NCI-H1105 treated with DMSO at 0.1 percent for 48 hours (cell line): ENCODE measurements at regions not wholly inside any gene's neighbourhood (a gene's known extent, or its start where the extent isn't known, plus 50 kb on each side); places are given as distances from the start of the nearest gene placed in this dataset.
"Not testable (repeated sequence)": the region's sequence is repeated elsewhere in the genome, so short reads cannot be mapped to it uniquely, and the experiment has no call there.

ENCODE experiments used
- DNase-seq: peaks from one replicate; lab custom pipeline; 2025; lab: John Stamatoyannopoulos, UW

DNA sequence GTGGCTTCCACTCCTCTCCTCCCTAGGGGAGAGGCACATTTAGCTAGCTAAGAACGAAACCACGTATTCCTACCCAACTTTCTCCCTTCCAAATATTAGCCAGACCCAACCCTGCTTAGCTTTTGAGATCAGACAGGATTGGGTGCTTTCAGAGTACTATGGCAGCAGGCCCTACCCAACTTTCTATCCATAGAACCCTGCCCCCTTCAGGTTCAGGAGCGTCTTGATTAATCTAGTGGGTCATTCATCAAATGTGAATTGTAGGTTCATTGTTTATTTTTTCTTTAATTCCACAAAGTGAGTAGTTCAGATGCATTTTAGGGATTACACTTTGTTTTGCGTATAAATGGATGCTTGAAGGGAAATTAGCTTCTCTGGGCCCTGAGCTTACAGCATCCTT lies 188.3 kb downstream of the MIB1 start:
- no peak for DNase-seq

DNA sequence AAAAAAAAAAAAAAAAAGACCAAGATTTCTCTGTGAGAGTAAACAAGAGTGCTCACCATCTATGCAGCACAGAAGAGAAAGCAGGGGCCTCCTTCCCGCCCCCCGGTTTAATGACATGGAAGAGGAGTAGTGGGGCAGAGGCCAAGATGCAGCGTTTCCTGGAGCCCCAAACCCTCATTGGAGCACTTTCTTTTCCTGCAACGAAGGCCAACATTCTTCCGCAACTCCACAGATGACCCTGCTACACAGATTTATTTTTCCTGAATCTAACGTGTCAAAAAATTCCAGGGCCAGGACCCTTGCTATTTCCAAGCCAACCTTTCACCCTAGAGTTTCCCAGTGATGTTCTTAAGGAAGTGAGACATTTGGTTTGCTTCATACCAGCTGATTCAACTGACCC lies 189.6 kb downstream of the MIB1 start:
- DNase-seq: no peak

DNA sequence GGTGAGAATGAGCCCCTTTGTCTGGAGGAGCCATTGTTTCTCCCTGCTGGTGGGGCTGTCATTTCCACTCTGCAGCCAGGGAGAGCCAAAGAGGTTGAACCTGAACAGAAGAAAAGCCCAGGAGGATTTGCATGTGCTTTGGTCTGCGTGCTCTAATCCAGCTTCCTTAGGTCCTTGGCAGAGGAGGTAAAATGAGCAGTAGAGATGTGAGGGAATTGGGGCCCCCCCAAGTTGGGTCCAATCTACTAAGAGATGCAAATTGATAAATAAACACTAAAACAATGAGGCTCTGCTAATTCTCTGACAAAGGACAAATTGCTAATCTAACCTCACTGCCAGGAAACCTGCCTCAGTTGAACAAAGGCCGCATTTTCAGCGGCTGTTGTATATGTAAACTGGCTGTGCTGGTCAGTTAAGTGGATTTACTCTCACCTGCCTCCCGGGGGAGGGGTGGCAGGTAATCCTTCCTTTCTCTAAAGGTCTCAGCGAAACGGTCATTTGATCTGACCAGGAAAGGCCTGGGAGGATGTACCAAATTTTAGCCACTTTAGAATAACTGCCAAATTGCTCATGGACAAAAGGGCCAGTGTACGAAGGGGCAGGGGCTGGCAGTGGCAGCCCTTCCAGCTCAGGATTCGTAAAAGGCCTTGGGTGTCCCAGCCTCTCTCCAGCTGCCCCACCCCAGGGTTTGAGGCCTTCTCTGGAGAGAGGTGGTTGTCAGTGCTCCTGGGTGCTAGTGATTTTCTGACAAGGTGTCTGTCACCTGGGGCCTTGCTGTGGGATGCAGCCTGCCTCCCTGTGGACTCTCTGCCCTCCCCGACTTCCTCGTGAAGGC lies 193.6 kb downstream of the MIB1 start:
- DNase-seq: no peak

DNA sequence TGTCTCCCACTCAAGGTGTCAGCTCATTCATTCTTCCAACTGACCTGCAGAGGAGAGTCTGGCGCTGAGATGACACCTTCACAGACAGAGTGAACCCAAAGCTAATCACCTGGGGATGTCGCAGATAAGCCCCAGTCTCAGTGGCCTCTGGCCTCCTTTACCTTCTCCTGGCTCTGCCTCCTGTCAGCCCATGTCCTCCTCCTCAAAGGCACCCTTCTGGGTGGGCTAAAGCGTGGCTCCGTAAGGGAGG lies 194.1 kb downstream of the MIB1 start:
- DNase-seq: no peak

DNA sequence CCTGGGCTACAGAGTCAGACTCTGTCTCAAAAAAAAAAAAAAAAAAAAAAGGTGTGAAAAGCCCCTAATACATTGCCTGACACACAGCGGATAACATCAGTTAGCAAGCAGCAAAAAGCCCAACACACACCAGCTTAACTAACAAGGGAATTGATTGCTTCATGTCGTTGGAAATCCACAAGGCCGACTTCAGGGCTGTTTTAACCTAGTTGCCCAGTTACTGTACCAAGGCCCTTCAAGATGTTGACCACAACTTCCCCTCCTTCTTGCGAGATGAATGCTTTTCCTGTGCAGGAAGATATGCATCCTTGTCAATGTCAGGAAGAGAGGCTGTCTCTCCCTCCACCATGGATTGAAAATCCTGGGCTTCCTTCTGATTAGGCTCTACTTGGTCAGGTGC lies 202.9 kb downstream of the MIB1 start:
- DNase-seq: no peak

DNA sequence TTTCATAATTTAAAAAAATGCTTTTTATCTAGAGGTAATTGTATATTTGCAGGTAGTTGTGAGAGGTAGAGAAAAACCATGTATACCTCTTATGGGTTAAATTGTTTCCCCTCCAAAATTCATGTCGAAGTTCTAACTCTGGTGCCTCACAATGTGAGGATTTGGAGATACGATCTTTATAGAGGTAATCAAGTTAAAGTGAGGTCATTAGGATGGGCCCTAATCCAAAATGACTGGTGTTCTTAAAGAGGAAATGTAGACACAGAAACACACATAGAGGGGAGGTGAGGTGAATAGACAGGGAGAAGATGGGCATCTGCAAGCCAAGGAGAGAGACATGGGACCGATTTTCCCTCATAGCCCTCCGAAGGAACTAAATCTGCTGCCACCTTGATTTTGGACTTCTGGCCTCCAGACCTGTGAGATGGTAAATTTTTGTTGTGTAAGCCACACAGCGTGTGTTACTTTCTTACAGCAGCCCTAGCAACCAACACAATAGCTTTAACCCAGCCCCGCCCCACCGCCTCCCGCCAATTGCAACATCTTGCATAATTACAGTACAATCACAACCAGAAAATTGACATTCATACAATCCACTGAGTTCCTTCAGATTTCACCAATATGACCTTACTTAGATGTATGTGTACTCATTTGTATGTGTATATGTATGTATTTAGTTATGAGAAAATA lies 208.9 kb downstream of the MIB1 start:
- no peak for DNase-seq

DNA sequence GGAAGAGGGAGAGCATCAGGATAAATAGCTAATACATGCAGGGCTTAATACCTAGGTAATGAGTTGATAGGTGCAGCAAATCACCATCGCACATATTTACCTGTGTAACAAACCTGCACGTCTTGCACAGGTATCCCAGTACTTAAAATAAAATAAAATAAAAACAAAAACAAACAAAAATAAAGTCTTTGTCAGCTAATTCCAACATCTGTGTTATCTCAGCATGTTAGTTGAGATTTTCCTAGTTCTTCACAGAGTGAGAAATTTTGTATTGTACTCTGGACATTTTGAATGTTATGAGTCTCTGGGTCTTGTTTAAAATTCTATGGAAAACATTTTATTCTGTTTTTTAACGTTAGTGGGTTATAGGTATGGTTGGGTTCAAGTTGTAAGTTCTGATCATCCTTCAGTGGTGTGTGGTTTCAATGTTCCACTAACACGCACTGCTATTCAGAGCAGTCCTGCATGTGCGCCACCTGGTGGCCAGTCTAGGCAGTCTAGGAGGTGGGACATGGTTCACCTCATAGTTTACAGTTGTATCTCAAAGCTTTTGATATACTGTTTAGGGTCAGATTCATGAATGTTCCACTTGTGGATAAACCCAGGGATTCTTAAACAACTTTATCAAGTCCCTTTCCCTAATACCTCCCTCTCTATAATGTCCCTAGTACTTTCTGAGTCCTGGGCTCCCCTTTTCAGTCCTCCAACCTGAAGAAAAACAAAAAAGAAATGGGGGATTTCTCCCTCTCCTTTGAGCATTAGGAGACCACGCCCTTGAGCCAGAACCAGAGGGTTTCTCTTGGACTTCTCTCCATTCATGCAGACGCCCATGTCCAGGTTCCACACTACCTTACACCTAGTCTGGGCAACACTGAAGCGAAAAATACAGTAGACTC lies 213.4 kb upstream of the GATA6 start:
- DNase-seq: peak; percentile 49

DNA sequence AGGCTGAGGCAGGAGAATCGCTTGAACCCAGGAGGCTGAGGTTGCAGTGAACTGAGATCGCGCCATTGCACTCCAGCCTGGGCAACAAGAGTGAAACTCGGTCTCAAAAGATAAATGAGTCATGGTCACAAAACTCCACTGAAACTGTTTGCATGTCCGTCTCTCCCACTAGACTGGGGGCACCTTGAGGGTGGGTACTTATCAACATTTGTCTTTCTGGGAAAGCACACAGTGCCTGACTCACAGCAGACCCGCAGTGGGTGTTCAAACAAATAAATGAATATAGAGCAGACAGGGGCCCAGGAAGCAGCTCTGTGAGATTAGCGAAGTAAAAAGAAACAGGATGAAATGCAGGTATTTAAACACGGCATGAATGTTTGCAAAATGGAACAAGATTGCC lies 211.1 kb upstream of the GATA6 start:
- no peak for DNase-seq

DNA sequence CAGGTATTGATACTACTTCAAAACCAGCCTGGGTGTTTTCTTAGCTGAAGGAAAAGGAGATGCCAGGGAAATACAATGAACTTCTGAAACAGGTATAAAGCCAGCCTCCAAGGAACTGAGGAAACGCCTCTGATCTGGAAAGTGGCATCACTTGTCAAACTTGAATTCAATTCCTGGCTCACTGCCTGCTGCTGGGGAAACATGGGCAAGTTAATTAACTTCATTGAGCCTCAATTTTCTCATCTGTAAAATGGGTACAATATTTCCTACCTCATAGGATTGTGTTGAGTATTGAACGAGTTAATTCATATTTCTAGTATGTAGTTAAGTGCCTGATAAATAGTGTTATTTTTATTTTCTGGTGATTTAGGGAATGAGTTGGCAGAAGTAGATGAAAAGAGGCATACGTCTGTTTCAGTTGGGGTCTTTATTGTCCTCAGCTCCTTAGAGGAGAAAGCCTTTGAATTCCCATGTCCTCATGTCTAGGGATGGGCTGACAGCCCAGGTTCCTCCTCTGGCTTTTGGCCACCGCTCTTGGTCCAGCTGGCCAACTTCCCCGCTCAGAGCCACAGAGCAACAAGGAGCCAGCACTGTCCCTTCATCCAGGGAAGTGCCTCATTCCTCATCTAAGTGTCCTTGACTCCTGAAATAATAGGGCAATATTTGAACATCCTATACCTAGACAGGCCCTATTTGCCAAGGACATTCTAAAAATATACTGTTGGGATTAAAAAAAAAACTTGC lies 210.5 kb upstream of the GATA6 start:
- no peak for DNase-seq

DNA sequence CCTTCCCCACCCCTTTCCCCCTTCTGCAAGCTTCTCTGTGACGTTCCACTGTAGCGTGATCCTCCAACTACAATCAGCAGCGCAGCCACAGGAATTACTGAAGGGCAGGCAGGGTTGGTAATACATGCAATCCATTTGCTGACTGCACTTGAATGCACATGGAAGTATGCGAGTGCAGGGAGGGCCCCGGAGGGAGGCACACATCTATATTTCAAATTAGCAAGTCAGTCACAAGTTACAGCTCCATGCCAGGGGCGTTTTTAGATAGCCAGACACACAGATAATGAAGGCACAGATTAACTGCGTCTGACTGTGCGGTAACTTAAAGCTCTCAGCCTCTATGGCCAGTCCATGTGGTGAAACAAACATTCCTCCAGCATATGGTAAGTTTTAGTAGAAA lies 209.2 kb upstream of the GATA6 start:
- no peak for DNase-seq

DNA sequence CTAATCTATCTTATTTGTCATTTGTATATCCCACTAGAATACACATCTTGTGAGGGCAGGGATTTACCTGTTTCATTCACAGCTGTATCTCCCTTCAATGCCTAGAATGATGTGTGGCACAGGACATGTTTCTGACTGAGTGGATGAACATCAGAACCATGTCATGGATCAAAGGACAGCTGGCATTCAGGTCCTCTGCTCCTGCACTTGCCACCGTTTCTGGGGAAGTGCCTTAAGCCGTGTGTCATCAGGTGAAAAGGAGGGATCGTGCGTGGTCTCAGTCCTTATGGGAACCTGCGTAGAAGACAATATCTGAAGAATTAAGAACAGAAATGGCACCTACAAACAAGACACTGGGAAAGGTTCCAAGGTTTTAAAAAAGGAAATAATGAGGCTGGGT lies 206.1 kb upstream of the GATA6 start:
- DNase-seq: no peak

DNA sequence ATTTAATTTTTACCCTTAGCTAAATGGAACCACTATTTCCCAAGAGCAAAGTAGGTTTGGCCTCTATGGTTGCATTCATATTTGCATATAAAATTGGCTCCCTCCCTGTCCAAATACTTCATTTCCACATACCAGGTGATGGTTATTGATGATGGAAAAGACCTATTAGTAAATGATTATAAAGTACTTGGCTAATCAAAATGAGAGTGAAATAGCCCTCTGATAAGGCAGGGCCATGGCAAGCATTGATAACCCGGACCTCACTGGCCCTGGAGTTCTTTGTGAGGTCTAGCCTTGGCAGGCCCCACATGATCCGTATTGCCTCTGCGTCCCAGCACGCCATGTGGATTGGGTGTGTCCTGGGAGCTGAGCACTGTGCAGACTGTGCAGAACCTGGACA lies 201.1 kb upstream of the GATA6 start:
- DNase-seq: no peak

DNA sequence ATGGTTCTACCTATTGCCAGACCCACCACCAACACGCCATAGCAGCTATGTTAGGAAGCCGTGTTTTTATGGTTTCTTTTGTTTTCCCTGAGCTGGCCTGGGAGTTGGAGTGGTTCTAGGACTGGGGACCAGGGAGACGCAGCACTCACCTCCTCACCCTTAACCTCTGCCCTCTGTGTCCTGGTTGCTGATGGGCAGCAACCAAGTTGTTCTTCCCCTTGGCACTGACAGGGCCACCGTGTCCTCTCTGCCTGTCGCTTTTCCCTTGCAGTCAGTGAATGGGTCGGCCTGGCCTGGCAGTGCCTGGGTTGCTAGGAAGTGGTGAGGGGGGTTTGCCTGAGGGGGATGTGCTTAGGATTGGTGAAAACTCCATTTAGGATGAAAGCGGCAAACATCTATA lies 197.1 kb upstream of the GATA6 start:
- no peak for DNase-seq

DNA sequence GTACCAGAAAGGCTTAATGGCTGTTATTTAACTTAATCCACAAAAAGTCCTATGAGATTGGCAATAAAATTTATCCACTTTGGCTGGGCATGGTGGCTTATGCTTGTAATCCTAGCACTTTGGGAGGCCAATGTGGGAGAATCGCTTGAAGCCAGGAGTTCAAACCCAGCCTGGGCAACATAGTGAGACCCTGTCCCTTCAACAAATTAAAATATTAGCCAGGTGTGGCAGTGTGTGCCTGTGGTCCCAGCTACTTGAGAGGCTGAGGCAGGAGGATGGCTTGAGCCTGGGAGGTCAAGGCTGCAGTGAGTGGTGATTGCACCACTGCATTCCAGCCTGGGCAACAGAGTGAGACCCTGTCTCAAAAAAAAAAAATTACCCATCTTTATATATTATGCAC lies 193.4 kb upstream of the GATA6 start:
- not testable (repeated sequence) for DNase-seq

DNA sequence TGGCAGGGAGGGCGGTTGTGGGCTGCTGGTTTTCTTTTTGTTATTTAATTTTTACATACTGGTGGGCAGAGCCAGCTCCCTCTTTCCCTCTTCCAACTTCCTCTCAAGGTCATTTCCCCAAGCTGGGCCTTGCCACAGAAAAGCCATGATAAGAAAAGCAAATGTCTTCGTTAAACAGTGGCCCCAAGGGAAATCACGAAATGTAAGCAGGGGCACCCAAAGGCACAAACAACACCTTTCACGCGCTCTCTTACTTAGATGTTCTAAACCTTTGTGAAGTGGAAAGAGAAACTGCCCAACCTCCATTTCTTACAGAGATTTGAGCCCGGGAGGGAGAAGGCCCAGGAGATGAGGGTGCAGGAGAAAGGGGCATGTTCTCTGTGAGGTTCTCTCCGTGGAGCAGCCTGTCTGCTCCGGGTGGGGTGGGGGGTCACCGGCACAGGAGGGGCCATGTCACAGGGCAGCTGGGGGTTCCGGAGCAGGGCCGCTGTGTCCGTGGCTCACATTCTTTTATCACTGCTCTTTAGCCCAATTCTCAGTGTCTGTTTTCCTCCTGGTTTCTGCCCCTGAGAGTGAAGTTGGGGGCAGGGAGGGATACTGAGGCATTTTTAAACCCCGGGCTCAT lies 190.7 kb upstream of the GATA6 start:
- no peak for DNase-seq

DNA sequence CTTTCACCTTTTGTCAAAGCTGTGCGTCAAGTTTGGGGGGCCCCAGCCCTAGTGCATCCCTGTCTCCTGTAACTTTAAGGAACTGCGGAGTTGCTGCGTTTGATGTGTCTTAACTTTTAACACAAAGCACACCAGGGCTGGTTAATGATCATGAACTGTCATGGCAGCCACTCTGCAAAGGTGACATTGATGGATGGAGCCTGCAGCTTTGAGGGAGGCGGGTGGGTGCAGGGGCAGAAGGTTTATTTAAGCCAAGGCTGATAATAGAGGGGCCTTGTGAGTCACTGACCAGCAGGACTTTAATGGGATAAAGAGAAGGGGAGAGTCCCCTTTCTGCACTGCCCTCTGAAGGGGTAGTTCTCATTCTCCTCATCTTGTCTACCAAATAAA lies 190.2 kb upstream of the GATA6 start:
- DNase-seq: no peak

DNA sequence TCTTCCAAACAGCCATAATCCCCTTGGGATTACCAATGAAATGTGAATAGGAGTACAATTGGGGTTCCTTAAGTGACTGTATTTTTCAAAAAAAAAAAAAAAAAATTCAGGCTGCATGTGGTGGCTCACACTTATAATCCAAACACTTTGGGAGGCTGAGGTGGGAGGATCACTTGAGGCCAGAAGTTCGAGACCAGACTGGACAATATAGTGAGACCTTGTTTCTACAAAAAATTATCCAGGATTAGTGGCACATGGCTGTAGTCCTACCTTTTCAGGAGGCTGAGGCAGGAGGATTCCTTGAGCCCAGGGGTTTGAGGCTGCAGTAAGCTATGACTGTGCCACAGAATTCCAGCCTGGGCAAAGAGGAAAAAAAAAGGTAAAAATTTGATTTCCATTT lies 189.6 kb upstream of the GATA6 start:
- DNase-seq: no peak

DNA sequence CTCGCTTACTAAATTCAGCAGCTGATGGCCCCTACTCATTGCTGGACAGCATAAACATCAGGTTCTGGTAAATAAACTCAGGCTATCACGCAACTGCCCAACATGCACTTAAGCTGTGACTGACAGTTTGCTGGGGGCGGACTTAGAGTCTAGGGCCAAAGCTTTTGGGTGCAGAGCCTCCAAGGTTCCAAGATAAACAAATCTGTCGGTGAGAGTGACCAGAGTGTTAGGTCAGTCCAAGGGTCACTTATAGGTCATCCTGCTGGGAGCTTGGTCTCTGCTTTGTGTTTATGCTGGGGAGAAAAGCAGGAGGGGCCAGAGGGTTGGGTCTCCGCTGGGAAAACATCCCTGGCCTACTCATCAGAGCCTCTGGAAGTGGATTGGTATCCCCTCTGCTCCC lies 188.6 kb upstream of the GATA6 start:
- no peak for DNase-seq

DNA sequence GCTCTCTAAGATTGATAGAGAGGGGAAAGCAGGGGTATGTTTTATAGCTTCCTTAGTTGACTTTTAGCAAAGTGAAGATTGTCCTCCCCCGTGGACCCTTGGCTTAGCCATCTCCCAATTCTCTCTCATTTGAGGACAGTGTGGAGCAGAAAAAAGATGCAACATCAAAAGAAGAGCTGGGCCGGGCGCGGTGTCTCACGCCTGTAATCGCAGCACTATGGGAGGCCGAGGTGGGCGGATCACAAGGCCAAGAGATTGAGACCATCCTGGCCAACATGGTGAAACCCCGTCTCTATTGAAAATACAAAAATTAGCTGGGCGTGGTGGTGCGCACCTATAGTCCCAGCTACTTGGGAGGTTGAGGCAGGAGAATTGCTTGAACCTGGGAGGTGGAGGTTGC lies 187.9 kb upstream of the GATA6 start:
- not testable (repeated sequence) for DNase-seq

DNA sequence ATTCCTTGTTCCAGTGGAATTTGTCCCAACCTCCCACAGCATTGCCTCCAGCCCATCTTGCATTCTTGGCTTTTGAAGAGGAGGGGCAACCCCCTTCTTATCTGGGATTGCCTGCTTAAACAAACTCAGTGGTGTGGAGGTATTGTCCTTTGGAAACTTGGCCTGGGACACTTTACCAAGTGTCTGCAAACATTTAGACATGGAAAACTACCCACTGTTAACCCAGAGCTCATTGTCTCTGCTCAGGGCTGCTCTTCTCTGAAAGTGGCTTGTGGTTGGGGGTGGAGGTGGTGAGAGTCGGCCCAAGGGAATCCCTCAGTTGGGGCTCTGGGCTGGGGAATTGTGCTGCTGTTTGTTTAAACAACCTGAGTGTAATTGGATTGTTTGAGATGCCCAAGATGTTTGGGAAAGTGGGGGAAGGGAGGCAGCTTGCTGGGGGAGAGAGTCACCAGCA lies 178.3 kb upstream of the GATA6 start:
- no peak for DNase-seq

DNA sequence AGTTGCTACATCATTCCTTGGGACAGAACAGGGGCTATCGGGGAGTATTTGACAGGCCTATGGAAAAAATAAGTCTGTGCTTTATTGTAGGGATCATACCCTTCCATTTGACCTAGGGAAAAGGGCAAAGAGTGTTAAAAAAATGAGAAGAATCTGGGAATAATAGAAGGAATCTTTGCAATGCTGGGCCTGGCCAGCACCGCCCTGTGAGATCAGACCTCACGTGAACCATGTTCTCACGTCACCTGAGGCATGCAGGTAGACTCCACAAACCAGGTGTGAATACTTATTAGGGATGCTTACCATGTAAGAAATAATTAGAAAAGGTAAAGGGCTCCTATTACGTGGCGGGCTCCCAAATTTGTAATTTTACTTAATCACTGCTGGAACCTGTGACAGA lies 177.5 kb upstream of the GATA6 start:
- no peak for DNase-seq

DNA sequence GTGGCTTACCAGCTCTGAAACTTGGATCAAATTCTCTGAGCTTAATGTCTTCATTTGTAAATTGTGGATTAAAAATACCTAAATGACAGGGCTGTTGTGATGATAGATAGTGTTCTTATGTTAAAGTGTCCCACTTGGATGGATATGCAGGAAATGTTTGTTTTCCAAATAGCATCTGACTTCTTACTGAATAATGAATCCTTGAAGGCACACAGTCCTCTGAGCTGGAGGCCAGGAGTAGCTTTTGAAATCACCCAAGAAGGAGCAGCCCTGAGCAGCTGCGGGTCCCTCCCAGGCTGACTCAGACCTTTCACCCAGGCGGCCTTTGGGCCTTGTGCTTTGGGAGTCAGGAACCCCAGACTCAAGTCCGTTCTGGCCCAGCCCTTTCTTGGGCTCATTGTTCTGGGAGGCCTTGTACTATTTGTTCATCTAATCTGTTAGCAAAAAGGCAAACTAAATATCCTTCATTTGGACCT lies 173.0 kb upstream of the GATA6 start:
- DNase-seq: no peak
